ENCODE measurements at regions not wholly inside any gene's neighbourhood (a gene's known extent, or its start where the extent isn't known, plus 50 kb on each side); places are given as distances from the start of the nearest gene placed in this dataset.

- TF ChIP-seq, protein P1, sequence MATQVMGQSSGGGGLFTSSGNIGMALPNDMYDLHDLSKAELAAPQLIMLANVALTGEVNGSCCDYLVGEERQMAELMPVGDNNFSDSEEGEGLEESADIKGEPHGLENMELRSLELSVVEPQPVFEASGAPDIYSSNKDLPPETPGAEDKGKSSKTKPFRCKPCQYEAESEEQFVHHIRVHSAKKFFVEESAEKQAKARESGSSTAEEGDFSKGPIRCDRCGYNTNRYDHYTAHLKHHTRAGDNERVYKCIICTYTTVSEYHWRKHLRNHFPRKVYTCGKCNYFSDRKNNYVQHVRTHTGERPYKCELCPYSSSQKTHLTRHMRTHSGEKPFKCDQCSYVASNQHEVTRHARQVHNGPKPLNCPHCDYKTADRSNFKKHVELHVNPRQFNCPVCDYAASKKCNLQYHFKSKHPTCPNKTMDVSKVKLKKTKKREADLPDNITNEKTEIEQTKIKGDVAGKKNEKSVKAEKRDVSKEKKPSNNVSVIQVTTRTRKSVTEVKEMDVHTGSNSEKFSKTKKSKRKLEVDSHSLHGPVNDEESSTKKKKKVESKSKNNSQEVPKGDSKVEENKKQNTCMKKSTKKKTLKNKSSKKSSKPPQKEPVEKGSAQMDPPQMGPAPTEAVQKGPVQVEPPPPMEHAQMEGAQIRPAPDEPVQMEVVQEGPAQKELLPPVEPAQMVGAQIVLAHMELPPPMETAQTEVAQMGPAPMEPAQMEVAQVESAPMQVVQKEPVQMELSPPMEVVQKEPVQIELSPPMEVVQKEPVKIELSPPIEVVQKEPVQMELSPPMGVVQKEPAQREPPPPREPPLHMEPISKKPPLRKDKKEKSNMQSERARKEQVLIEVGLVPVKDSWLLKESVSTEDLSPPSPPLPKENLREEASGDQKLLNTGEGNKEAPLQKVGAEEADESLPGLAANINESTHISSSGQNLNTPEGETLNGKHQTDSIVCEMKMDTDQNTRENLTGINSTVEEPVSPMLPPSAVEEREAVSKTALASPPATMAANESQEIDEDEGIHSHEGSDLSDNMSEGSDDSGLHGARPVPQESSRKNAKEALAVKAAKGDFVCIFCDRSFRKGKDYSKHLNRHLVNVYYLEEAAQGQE (IDR thresholded peaks at IDR 0.05; ENCODE audit: insufficient read depth in 1 of 2, low read depth in 2 of 2, low read length in 2 of 2): no peak
- TF ChIP-seq POLR2AphosphoS5 (IDR thresholded peaks at IDR 0.05; ENCODE audit: low read depth, low read length) (no peak), TAF1 (IDR thresholded peaks at IDR 0.05; ENCODE audit: borderline replicate concordance, insufficient read depth, low read length) (no peak), SIN3A (IDR thresholded peaks at IDR 0.05; ENCODE audit: borderline replicate concordance, insufficient read depth, low read length) (no peak)
Observed at GRCh38 chr2:6079405-6079804, 387.2 kb downstream of the SOX11 start.

All from PFSK-1 (cell line).